ENCODE measurements at regions not wholly inside any gene's neighbourhood (a gene's known extent, or its start where the extent isn't known, plus 50 kb on each side); places are given as distances from the start of the nearest gene placed in this dataset.

DNA sequence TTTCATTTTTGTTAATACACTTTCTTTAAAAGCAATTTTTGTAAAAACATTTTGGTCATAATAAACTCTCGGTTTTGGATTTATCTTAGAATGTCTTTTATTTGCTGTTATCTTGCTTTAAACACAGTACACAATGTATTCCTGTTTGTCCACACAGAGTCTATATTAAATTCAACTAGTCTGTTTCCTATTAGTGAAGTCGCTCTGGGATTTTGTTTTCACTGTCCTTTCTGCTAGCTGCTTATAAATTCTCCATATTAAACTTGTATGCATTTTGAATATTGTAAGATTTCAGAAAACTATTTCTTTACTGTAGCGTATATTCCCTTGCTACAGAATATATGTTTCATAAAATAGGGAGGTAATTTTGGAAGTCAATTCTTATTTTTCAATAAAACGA lies 630.2 kb downstream of the HDGFL1 start:
- H3K9me3 ChIP-seq (ENCODE audit: low read length), result no peaks in the 10 kb centered on the region
- H3K4me1 ChIP-seq (ENCODE audit: insufficient read depth, low read length), result no peaks in the 10 kb centered on the region
- H3K4me3 ChIP-seq (ENCODE audit: low read depth in 1 of 2, low read length in 2 of 2), result no peak overlapping the region
- no peak overlapping the region for H3K27ac ChIP-seq (ENCODE audit: low read depth, low read length)
- no peaks in the 10 kb centered on the region for H3K27me3 ChIP-seq (ENCODE audit: control insufficient read depth in 1 of 2, insufficient read depth in 2 of 2, low read length in 2 of 2)
- no peak overlapping the region for H3K9ac ChIP-seq (ENCODE audit: low read length)
- H3K36me3 ChIP-seq (ENCODE audit: insufficient read depth, low read length), result no peaks in the 10 kb centered on the region

DNA sequence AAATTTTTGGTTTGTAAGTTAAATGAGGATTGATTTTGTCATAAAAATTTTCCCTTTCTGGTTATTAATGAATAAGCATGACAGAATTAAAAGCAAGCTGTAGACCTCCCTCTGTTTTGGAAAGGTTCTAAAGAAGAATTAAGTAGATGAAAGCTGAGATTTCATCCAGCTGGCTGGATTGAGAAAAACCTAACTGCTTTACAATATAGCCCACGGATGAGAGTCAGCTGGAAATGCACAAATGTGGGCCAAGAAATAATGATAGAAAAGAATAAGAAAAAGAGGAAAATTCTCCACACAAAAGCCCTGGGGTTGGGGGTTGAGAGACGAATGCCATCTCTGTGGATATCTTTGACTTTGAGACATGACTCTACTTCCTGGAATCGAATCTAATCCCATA lies 631.6 kb downstream of the HDGFL1 start:
- Histone ChIP-seq H3K4me3 (ENCODE audit: low read depth in 1 of 2, low read length in 2 of 2) (no peak overlapping the region), H3K36me3 (ENCODE audit: insufficient read depth, low read length) (no peaks in the 10 kb centered on the region), H3K27me3 (ENCODE audit: control insufficient read depth in 1 of 2, insufficient read depth in 2 of 2, low read length in 2 of 2) (no peaks in the 10 kb centered on the region), H3K9ac (ENCODE audit: low read length) (no peak overlapping the region), H3K9me3 (ENCODE audit: low read length) (no peaks in the 10 kb centered on the region), H3K4me1 (ENCODE audit: insufficient read depth, low read length) (no peaks in the 10 kb centered on the region), H3K27ac (ENCODE audit: low read depth, low read length) (no peak overlapping the region)

DNA sequence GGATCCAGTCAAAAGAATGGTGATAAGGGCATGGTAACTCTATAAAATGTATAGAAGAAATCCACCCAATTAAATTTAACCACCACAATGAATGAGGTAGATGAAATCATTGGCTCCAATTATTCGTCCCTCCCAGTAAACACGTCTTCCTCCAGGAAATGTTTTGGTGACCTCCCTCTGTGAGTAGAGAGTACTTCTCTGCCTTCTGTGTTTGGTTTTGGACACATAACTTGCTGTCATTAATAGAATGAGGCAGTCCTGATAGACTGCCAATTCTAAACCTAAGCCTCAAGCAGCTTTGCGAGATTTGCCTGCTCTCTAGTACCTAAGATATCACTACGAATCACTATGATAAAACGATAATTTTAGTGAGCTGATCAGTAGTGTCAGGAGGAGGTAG lies 632.8 kb downstream of the HDGFL1 start:
- H3K9ac ChIP-seq (ENCODE audit: low read length), result no peak overlapping the region
- no peaks in the 10 kb centered on the region for H3K9me3 ChIP-seq (ENCODE audit: low read length)
- no peaks in the 10 kb centered on the region for H3K27me3 ChIP-seq (ENCODE audit: control insufficient read depth in 1 of 2, insufficient read depth in 2 of 2, low read length in 2 of 2)
- no peaks in the 10 kb centered on the region for H3K36me3 ChIP-seq (ENCODE audit: insufficient read depth, low read length)
- no peaks in the 10 kb centered on the region for H3K4me1 ChIP-seq (ENCODE audit: insufficient read depth, low read length)
- no peak overlapping the region for H3K27ac ChIP-seq (ENCODE audit: low read depth, low read length)
- H3K4me3 ChIP-seq (ENCODE audit: low read depth in 1 of 2, low read length in 2 of 2), result no peak overlapping the region

DNA sequence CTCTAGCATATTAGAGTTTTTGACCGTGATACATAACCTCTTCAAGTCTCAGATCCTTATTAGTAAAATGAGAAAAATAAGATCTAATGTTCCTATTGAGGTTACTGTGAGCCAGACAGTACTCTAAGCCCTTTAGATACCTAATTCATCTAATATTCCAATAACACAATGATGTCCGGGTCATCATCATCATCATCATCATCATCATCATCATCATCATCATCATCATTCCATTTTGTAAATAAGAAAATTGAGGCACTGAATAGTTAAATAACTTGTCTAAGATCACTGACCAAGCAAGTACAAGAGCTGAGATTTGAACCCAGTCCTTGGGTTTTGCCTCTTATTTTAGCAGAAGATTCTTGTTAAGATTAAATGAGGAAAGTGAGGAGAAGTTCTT lies 643.0 kb downstream of the HDGFL1 start:
- no peaks in the 10 kb centered on the region for H3K36me3 ChIP-seq (ENCODE audit: insufficient read depth, low read length)
- no peak overlapping the region for H3K9ac ChIP-seq (ENCODE audit: low read length)
- H3K27ac ChIP-seq (ENCODE audit: low read depth, low read length), result no peak overlapping the region
- H3K4me3 ChIP-seq (ENCODE audit: low read depth in 1 of 2, low read length in 2 of 2), result no peak overlapping the region
- H3K9me3 ChIP-seq (ENCODE audit: low read length), result no peaks in the 10 kb centered on the region
- no peaks in the 10 kb centered on the region for H3K27me3 ChIP-seq (ENCODE audit: control insufficient read depth in 1 of 2, insufficient read depth in 2 of 2, low read length in 2 of 2)
- H3K4me1 ChIP-seq (ENCODE audit: insufficient read depth, low read length), result no peaks in the 10 kb centered on the region

DNA sequence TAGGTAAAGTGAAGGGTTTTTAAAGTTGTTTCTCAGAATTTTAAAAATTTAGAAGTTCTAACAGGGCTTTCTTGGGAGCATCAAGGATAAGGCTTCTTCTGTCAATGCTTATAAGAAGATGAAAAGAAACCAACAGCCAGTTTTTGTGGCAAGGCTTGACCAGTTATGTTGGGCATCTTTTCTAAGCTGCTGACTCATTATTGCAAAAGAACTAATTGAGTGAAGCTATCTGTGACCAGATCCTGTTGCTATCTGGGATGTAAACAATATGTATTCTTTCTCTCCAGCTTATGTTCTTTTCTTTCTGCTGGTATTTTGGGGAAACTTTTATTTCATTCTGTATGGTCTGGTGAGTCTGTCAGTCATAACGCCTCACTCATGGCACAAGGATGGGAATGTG lies 643.8 kb downstream of the HDGFL1 start:
- no peaks in the 10 kb centered on the region for H3K36me3 ChIP-seq (ENCODE audit: insufficient read depth, low read length)
- no peak overlapping the region for H3K27ac ChIP-seq (ENCODE audit: low read depth, low read length)
- no peaks in the 10 kb centered on the region for H3K4me1 ChIP-seq (ENCODE audit: insufficient read depth, low read length)
- no peak overlapping the region for H3K9ac ChIP-seq (ENCODE audit: low read length)
- no peaks in the 10 kb centered on the region for H3K27me3 ChIP-seq (ENCODE audit: control insufficient read depth in 1 of 2, insufficient read depth in 2 of 2, low read length in 2 of 2)
- no peak overlapping the region for H3K4me3 ChIP-seq (ENCODE audit: low read depth in 1 of 2, low read length in 2 of 2)
- no peaks in the 10 kb centered on the region for H3K9me3 ChIP-seq (ENCODE audit: low read length)

DNA sequence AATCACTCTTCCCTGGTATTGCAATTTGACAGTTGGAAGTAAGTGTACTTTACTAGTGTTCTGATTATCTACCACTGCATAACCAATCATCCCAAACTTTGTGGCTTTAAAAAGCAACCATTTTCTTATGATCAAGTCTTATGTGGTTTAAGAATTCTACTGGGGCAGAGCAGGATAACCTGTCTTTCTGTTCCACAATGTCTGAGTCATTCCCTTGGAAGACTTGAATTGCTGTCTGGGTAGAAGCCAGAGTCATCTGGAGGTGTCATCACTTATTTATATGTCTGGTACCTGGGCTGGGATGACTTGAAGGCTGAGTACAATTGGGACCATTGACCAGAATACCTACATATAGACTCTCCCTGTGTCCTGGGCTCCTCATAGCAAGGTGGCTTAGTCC lies 644.3 kb downstream of the HDGFL1 start:
- Histone ChIP-seq H3K9ac (ENCODE audit: low read length) (no peak overlapping the region), H3K4me3 (ENCODE audit: low read depth in 1 of 2, low read length in 2 of 2) (no peak overlapping the region), H3K27me3 (ENCODE audit: control insufficient read depth in 1 of 2, insufficient read depth in 2 of 2, low read length in 2 of 2) (no peaks in the 10 kb centered on the region), H3K27ac (ENCODE audit: low read depth, low read length) (no peak overlapping the region), H3K36me3 (ENCODE audit: insufficient read depth, low read length) (no peaks in the 10 kb centered on the region), H3K9me3 (ENCODE audit: low read length) (no peaks in the 10 kb centered on the region), H3K4me1 (ENCODE audit: insufficient read depth, low read length) (no peaks in the 10 kb centered on the region)

DNA sequence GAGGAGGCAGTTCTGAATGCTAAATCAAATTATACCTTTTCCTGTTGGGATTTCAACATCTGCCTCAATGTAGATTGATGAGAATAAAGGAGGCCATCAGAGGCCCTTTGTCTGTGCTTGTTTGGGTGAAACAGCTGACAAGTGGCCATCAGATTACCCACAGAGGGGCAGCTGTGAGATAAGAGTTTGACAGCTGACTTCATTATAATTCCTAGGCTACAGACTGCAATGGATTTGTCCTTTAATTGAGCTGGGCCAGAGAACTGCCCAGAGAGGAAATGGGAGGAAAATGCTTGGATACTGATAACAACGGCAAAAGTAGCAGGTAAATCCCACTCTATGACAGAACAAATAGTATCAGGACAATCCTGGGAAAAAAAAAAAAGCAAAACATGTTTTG lies 649.4 kb downstream of the HDGFL1 start:
- no peaks in the 10 kb centered on the region for H3K36me3 ChIP-seq (ENCODE audit: insufficient read depth, low read length)
- no peak overlapping the region for H3K4me3 ChIP-seq (ENCODE audit: low read depth in 1 of 2, low read length in 2 of 2)
- no peak overlapping the region for H3K9ac ChIP-seq (ENCODE audit: low read length)
- H3K27ac ChIP-seq (ENCODE audit: low read depth, low read length), result no peak overlapping the region
- H3K4me1 ChIP-seq (ENCODE audit: insufficient read depth, low read length), result no peaks in the 10 kb centered on the region
- H3K27me3 ChIP-seq (ENCODE audit: control insufficient read depth in 1 of 2, insufficient read depth in 2 of 2, low read length in 2 of 2), result no peaks in the 10 kb centered on the region
- no peaks in the 10 kb centered on the region for H3K9me3 ChIP-seq (ENCODE audit: low read length)

DNA sequence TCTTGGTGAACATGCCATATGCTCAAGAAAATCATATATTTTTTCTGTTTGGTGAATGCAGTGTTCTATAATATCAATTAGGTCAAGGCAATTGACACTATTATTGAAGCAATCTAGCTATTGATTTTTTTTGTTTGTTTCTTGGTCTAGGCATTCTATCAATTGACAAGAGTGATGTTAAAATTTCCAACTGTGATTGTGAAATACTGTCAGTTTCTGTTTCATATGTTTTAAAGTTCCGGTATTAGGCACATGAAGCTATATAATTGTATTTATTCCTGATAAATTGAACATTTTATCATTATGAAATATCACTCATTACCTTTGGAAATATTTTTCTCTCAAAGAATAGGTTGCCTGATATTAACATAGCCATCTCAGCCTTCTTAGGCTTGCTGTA lies 653.4 kb downstream of the HDGFL1 start:
- H3K27me3 ChIP-seq (ENCODE audit: control insufficient read depth in 1 of 2, insufficient read depth in 2 of 2, low read length in 2 of 2), result no peaks in the 10 kb centered on the region
- H3K9ac ChIP-seq (ENCODE audit: low read length), result no peak overlapping the region
- no peaks in the 10 kb centered on the region for H3K4me1 ChIP-seq (ENCODE audit: insufficient read depth, low read length)
- H3K36me3 ChIP-seq (ENCODE audit: insufficient read depth, low read length), result no peaks in the 10 kb centered on the region
- no peak overlapping the region for H3K27ac ChIP-seq (ENCODE audit: low read depth, low read length)
- no peaks in the 10 kb centered on the region for H3K9me3 ChIP-seq (ENCODE audit: low read length)
- no peak overlapping the region for H3K4me3 ChIP-seq (ENCODE audit: low read depth in 1 of 2, low read length in 2 of 2)

DNA sequence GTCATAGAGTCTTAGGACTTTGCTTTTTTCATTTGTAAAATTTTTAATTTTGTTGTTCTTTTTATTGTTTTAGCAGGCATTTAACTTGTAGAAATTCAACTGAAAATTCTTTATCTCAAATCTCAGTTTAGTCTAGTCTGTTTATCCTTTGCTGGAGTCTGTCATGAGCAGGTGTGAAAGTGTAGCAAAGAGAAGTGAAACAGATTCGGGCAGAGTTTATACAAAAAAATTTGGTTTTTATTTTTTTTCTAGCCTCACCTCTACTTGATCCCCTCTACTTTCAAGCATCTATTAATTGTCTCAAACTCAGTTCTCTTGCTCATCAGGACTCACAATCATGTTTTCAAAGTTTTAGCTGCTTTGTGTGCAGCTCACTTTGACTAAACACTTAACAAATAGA lies 655.2 kb downstream of the HDGFL1 start:
- Histone ChIP-seq H3K9ac (ENCODE audit: low read length) (no peak overlapping the region), H3K4me3 (ENCODE audit: low read depth in 1 of 2, low read length in 2 of 2) (no peak overlapping the region), H3K27me3 (ENCODE audit: control insufficient read depth in 1 of 2, insufficient read depth in 2 of 2, low read length in 2 of 2) (no peaks in the 10 kb centered on the region), H3K27ac (ENCODE audit: low read depth, low read length) (no peak overlapping the region), H3K9me3 (ENCODE audit: low read length) (no peaks in the 10 kb centered on the region), H3K36me3 (ENCODE audit: insufficient read depth, low read length) (no peaks in the 10 kb centered on the region), H3K4me1 (ENCODE audit: insufficient read depth, low read length) (no peaks in the 10 kb centered on the region)

DNA sequence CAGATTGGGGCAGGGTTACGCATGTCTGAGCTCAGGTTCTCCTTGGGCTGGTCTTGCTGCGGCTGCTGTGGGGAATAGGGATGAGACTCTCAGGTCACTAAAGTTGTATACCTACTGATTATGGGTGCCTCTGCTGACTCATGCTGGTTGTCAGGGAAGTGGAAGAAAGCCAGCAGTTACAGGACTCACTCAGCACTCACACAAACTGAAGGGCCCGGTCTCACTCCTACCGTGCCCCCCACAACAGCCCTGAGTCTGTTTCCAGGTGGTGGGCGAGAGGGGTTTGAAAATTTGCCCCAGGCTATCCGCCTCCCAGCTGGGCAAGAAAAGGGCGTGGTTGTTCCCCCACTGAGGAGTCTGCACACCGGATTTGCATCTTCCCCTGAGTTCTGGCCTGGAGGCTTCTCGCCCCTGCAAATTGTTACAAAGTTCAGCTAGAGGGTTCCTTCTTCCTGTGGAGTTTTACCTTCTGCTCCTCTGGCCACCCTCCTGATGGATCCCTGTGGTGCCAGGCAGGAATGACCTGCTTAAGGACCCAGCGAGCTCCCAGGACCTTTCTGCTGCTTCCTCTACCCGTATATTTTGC lies 659.2 kb downstream of the HDGFL1 start:
- Histone ChIP-seq H3K4me1 (ENCODE audit: insufficient read depth, low read length) (no peaks in the 10 kb centered on the region), H3K27me3 (ENCODE audit: control insufficient read depth in 1 of 2, insufficient read depth in 2 of 2, low read length in 2 of 2) (no peaks in the 10 kb centered on the region)

DNA sequence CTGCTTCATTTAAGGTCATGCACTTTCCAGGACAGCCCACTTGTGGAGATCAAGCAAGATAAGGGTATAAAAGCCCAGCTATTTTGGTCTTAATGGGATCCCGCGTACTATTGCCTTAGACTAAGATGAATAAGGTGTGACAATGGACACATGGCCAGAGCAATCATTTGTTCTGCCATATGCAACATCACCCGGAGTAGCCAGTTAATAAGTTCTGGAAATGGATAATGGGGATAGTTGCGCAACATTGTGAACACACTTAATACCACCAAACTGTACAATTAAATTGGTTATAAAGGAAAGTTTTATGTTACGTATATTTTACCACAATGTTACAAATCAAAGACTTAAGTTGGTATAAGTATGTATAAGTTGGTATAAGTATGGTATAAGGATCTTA lies 674.5 kb downstream of the HDGFL1 start:
- Histone ChIP-seq H3K4me3 (ENCODE audit: low read depth in 1 of 2, low read length in 2 of 2) (no peak overlapping the region), H3K9ac (ENCODE audit: low read length) (no peak overlapping the region), H3K27ac (ENCODE audit: low read depth, low read length) (no peak overlapping the region), H3K36me3 (ENCODE audit: insufficient read depth, low read length) (no peaks in the 10 kb centered on the region), H3K27me3 (ENCODE audit: control insufficient read depth in 1 of 2, insufficient read depth in 2 of 2, low read length in 2 of 2) (no peaks in the 10 kb centered on the region), H3K9me3 (ENCODE audit: low read length) (no peaks in the 10 kb centered on the region), H3K4me1 (ENCODE audit: insufficient read depth, low read length) (no peaks in the 10 kb centered on the region)

More for the DNA sequence above, 659.2 kb downstream of the HDGFL1 start:
- no peak overlapping the region for H3K27ac ChIP-seq (ENCODE audit: low read depth, low read length)
- no peaks in the 10 kb centered on the region for H3K36me3 ChIP-seq (ENCODE audit: insufficient read depth, low read length)
- no peak overlapping the region for H3K4me3 ChIP-seq (ENCODE audit: low read depth in 1 of 2, low read length in 2 of 2)
- H3K9ac ChIP-seq (ENCODE audit: low read length), result no peak overlapping the region
- no peaks in the 10 kb centered on the region for H3K9me3 ChIP-seq (ENCODE audit: low read length)

DNA sequence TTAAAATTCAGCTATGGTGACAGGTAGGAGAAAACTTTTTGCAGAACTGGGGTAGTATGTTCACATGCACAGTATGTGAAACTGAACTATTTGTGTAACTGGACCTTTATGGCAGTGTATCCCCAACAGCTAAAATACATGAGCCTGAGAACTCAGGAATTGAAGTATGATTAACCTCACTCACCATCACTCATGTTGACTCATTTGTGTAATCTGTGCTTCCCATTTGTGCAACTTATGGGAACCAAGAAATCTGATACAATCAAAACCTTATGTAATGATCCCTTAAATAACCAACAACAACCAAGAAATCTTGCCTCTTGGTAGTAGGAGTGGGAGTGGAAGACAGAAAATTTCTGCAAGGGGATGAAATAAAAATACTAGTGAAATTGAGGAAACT lies 674.9 kb downstream of the HDGFL1 start:
- no peaks in the 10 kb centered on the region for H3K4me1 ChIP-seq (ENCODE audit: insufficient read depth, low read length)
- H3K9me3 ChIP-seq (ENCODE audit: low read length), result no peaks in the 10 kb centered on the region
- no peaks in the 10 kb centered on the region for H3K27me3 ChIP-seq (ENCODE audit: control insufficient read depth in 1 of 2, insufficient read depth in 2 of 2, low read length in 2 of 2)
- H3K36me3 ChIP-seq (ENCODE audit: insufficient read depth, low read length), result no peaks in the 10 kb centered on the region
- no peak overlapping the region for H3K9ac ChIP-seq (ENCODE audit: low read length)
- H3K4me3 ChIP-seq (ENCODE audit: low read depth in 1 of 2, low read length in 2 of 2), result no peak overlapping the region
- H3K27ac ChIP-seq (ENCODE audit: low read depth, low read length), result no peak overlapping the region

Measured in muscle layer of colon (tissue), 2 donors.